Dedifferentiated amniotic fluid mesenchymal stem cell (primary cell): ENCODE measurements at regions not wholly inside any gene's neighbourhood (a gene's known extent, or its start where the extent isn't known, plus 50 kb on each side); places are given as distances from the start of the nearest gene placed in this dataset.
"Not testable (repeated sequence)": the region's sequence is repeated elsewhere in the genome, so short reads cannot be mapped to it uniquely, and the experiment has no call there.

Source experiments
- DNase-seq: peaks from one replicate; pipeline ENCODE4 v3.0.0-alpha.2; 2016; ENCODE audit errors: extremely low spot score

- no peak for DNase-seq
Observed at GRCh38 chr2:8118940-8119781, 562.7 kb upstream of the ID2 start.

- DNase-seq: no peak
Observed at GRCh38 chr2:8119782-8120505, 561.9 kb upstream of the ID2 start.

- no peak for DNase-seq
Observed at GRCh38 chr2:8120506-8120860, 561.4 kb upstream of the ID2 start.

- peak; percentile 71 for DNase-seq
Observed at GRCh38 chr2:8121022-8121825, 560.6 kb upstream of the ID2 start.

GRCh38 chr2:8121826-8122513, 559.9 kb upstream of the ID2 start:
- DNase-seq: peak; percentile 18

GRCh38 chr2:8122520-8122919, 559.3 kb upstream of the ID2 start:
- DNase-seq: no peak

GRCh38 chr2:8123464-8123863, 558.4 kb upstream of the ID2 start:
- no peak for DNase-seq

- no peak for DNase-seq
Observed at GRCh38 chr2:8125741-8126711, 555.8 kb upstream of the ID2 start.

- DNase-seq: no peak
Observed at GRCh38 chr2:8126783-8127182, 555.1 kb upstream of the ID2 start.

GRCh38 chr2:8131423-8131822, 550.4 kb upstream of the ID2 start:
- DNase-seq: not testable (repeated sequence)

- DNase-seq: no peak
Observed at GRCh38 chr2:8132351-8132831, 549.5 kb upstream of the ID2 start.

GRCh38 chr2:8132879-8133278, 549.0 kb upstream of the ID2 start:
- DNase-seq: no peak

- no peak for DNase-seq
Observed at GRCh38 chr2:8133363-8133762, 548.5 kb upstream of the ID2 start.

GRCh38 chr2:8133913-8134472, 547.9 kb upstream of the ID2 start:
- no peak for DNase-seq

- no peak for DNase-seq
Observed at GRCh38 chr2:8134473-8134932, 547.4 kb upstream of the ID2 start.

GRCh38 chr2:8134985-8135682, 546.7 kb upstream of the ID2 start:
- no peak for DNase-seq

- no peak for DNase-seq
Observed at GRCh38 chr2:8137801-8138200, 544.1 kb upstream of the ID2 start.

- no peak for DNase-seq
Observed at GRCh38 chr2:8138525-8138922, 543.3 kb upstream of the ID2 start.

GRCh38 chr2:8138923-8139667, 542.8 kb upstream of the ID2 start:
- no peak for DNase-seq
